BJ (cell line): ENCODE measurements at regions not wholly inside any gene's neighbourhood (a gene's known extent, or its start where the extent isn't known, plus 50 kb on each side); places are given as distances from the start of the nearest gene placed in this dataset.

Experiments used
- CTCF ChIA-PET: fragments of 350-600 bp; formaldehyde crosslinking; extraction: SDS; loops from one replicate; lab custom pipeline; 2021; ENCODE audit warnings: antibody characterized with exemption, inconsistent platforms; lab: Yijun Ruan, JAX
- POLR2A ChIA-PET: fragments of 300-600 bp; sonication (Branson Sonifier 250); formaldehyde crosslinking; extraction: SDS; loops from one replicate; lab custom pipeline; 2021; ENCODE audit warnings: antibody characterized with exemption; lab: Charles Lee
- DNase-seq: peaks from one replicate; pipeline ENCODE4 v3.0.0-alpha.2; 2011; ENCODE audit warnings: low read depth
- H3K27me3 ChIP-seq: 2 replicates; pipeline ENCODE4 v1.6.0; 2011; ENCODE audit warnings: low read length; ENCODE audit not compliant: control insufficient read depth, insufficient read depth
- H3K36me3 ChIP-seq: 2 replicates; pipeline ENCODE4 v1.5.1; 2011; ENCODE audit warnings: low read length; ENCODE audit not compliant: control insufficient read depth, insufficient read depth
- H3K4me3 ChIP-seq: 2 replicates; pipeline ENCODE4 v1.5.1; 2011; ENCODE audit warnings: low read depth, mild to moderate bottlenecking, control low read depth, low read length
- CTCF ChIP-seq: IDR thresholded peaks from 2 replicates; pipeline ENCODE4 v1.5.1; 2011; ENCODE audit warnings: low read depth, mild to moderate bottlenecking, control low read depth, inconsistent platforms, low read length, moderate library complexity; ENCODE audit not compliant: insufficient read depth

GRCh38 chr4:173910891-173911290 is 372.6 kb downstream of the FBXO8 start:
- TF ChIP-seq CTCF: no peak
- no peak overlapping the region for H3K4me3 ChIP-seq
- CTCF ChIA-PET: no interaction called here
- no peaks in the 10 kb centered on the region for H3K36me3 ChIP-seq
- H3K27me3 ChIP-seq: no peaks in the 10 kb centered on the region
- DNase-seq: no peak
- POLR2A ChIA-PET: no interaction called here

GRCh38 chr4:173909294-173909693 is 374.2 kb downstream of the FBXO8 start:
- Histone ChIP-seq H3K36me3 (no peaks in the 10 kb centered on the region), H3K4me3 (no peak overlapping the region), H3K27me3 (no peaks in the 10 kb centered on the region)
- no peak for DNase-seq
- ChIA-PET POLR2A (no interaction called here), CTCF (no interaction called here)
- no peak for TF ChIP-seq CTCF

- POLR2A ChIA-PET: no interaction called here
- Histone ChIP-seq H3K4me3 (no peak overlapping the region), H3K36me3 (no peaks in the 10 kb centered on the region), H3K27me3 (no peaks in the 10 kb centered on the region)
- TF ChIP-seq CTCF: no peak
- CTCF ChIA-PET: no interaction called here
- no peak for DNase-seq
Measured at GRCh38 chr4:173899813-173900212, 369.8 kb upstream of the HAND2 start.

- TF ChIP-seq CTCF: no peak
- H3K36me3 ChIP-seq: no peaks in the 10 kb centered on the region
- no peak for DNase-seq
- no peaks in the 10 kb centered on the region for H3K27me3 ChIP-seq
- POLR2A ChIA-PET: no interaction called here
- H3K4me3 ChIP-seq: no peak overlapping the region
- CTCF ChIA-PET: no interaction called here
Measured at GRCh38 chr4:173891072-173891471, 361.0 kb upstream of the HAND2 start.

GRCh38 chr4:173883821-173884220 is 353.8 kb upstream of the HAND2 start:
- H3K36me3 ChIP-seq: no peaks in the 10 kb centered on the region
- no peak for TF ChIP-seq CTCF
- DNase-seq: no peak
- ChIA-PET CTCF (no interaction called here), POLR2A (no interaction called here)
- H3K27me3 ChIP-seq: no peaks in the 10 kb centered on the region
- no peak overlapping the region for H3K4me3 ChIP-seq
